SKM-1 (cell line): ENCODE measurements at regions not wholly inside any gene's neighbourhood (a gene's known extent, or its start where the extent isn't known, plus 50 kb on each side); places are given as distances from the start of the nearest gene placed in this dataset.

Experiments used
- DNase-seq: peaks from one replicate; lab custom pipeline; 2025; ENCODE audit not compliant: unreplicated experiment; lab: John Stamatoyannopoulos, UW

GRCh38 chr3:177590826-177591225 lies 393.5 kb upstream of the TBL1XR1 start:
- DNase-seq, result no peak

DNA sequence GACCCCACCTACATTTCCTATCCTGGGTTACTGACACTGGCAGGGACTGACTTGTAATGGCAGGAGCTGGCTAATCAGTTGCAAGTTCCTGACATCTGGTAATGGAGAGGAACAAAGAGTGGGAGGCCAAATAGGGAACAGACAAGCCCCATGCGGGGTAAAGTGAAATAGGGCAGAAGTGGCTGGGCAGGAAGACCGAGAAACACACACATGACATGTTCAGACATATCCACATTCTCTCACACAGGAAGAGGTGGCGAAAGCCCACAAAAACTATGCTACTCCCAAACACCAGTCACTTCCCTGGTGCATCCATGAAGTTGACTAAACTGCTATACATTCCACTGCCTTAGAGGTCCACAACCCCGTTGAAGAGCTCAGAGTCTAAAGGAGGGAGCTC lies 394.1 kb upstream of the TBL1XR1 start:
- DNase-seq, result peak; percentile 85

- no peak for DNase-seq
Observed at GRCh38 chr3:177594096-177594495, 396.8 kb upstream of the TBL1XR1 start.

DNA sequence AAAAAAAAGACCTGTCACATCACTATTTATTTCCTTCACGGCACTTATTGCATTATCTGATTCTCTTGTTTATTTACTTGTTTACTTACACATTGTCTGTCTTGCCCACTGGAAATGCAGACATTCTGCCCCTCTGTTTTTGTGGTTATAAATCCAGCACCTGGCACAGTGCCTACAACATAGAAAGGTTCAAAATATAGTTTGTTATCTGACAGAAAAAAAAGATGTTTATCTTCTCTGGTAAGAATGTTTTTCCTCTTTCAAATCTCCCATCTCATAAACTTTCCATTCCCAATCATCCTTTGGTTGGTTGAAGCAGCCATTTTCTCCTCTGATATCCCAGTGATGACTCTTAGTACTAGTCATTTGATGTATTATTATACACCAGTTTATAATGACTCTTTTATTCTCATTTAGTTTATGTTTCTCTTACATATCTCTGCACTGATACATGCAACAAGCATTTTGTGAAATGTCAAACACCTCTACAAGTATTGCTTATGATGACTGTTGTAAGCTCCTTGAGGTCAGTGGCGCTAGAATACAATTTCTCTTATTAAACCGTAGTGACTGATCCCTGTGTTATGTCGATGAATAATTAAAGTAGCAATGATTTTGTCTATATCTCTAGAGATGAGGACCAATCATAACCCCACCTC lies 398.4 kb upstream of the TBL1XR1 start:
- DNase-seq, result no peak

DNA sequence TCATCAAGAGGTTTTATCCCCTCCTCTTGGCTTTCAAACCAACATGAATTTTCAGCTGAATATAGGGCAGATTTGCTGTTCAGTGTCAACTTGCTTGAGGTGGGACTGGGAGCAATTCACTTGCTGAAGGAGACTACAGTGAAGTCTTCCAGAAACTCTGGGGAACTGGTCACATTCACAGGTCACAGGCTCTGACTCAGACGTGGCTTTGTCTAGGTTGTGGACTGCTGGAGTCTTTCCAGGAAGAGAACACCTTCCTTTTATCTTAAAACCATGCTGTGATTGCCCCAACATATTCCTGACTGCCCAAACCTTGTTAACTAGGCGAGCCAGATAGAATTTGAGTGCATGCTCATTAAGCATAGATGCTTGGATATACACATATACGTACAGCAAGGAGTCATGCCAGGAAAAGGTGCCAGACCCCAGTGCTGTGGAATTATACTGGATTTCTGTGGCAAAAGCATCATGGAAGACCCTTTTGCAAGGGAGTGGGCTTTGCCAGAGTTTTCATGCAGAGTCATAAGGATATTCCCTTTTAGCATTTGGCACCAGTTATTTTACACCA lies 399.1 kb upstream of the TBL1XR1 start:
- no peak for DNase-seq

GRCh38 chr3:177596816-177597271 lies 399.6 kb upstream of the TBL1XR1 start:
- no peak for DNase-seq

DNA sequence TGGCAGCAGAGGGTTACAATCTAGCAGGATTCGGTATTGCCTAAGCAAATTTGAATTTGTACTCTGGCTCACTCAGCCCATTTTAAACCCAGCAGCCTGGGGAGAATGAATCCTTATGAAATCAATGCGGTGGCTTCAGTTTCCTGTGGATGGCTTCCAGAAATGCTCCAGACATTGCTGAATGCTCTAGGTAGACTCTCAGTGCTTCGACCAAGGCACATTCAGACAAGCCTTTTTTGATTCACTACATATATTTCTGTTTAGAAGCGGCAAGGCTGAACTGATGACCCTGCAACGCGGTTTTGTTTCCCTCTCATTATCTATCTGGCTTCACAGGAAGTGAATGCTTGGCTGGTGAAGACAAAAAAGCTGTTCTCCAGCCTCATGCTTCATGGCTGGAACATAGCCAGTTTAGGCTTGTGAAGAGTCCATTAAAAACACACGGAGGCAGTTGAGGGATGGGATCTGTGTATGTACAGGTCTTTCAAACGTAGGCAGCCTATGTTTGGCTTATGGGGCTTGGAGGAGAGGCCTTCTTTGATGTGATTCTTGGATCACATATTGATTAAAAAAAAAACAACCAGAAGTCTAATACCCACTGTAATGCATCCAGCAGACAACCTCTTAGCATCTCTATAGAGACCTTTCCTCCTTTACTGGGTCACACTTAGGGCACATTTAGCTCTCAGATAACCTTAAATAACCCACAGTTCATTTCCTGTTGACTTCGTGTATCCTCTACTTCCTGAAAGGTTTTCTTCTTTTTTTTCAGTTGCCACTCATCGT lies 400.2 kb upstream of the TBL1XR1 start:
- DNase-seq, result peak; percentile 48

DNA sequence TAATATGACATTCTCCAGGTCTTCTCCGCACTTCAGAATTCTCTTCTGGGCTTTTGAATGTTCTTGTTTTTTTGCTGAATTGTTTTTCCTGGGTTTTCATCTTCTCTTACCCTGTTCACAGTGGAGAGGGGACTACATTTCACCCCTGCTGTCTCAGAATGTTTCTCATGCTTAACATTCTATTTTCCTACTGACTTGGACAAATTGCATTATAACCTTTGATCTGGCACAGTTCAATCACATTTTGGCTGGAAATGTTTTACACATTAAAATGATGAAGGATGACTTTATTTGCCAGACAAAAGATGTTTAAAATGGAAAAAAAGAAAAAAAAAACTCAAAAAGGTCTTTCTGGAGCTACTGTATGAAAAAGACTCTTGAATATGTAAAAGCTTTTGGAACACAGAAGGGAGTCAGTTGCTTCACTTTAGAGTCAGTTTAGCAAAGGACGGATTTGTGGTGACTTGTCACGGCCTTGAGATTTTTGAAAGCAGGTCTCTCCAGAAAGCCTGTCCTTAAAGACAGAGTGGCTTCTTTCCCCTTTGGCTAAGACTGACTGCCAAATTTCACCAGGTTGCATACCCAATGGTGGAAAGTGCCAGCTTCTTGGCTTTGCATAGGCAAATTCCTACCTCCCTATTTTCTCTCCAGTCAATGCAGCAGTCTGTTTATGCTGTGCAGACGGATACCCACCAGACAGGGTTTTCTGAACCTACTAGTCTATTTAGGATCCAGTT lies 401.0 kb upstream of the TBL1XR1 start:
- no peak for DNase-seq

GRCh38 chr3:177599326-177599725 lies 402.0 kb upstream of the TBL1XR1 start:
- DNase-seq, result no peak

DNA sequence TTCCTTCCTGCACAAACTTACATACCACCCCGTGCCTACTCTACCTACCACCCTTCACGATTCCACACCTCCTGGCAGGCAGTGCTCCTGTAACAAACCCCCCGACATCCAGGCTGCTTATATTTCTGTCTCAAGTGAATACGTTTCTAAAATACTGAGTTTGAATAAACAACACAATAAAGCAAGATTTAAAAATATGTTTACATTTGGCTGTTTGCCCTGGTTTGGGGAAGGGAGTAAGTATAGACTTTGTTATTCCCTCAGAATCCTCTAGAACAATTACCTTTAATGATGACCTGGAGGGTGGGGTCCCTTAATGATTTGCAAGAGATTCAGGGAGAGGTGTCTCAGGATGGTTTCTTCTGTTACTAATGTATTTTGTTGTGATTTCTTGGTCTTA lies 402.6 kb upstream of the TBL1XR1 start:
- no peak for DNase-seq

GRCh38 chr3:177600411-177600810 lies 403.1 kb upstream of the TBL1XR1 start:
- DNase-seq, result no peak

- no peak for DNase-seq
Observed at GRCh38 chr3:177601152-177601551, 403.9 kb upstream of the TBL1XR1 start.

GRCh38 chr3:177602601-177603147 lies 405.4 kb upstream of the TBL1XR1 start:
- DNase-seq, result no peak

- peak; percentile 47 for DNase-seq
Observed at GRCh38 chr3:177603148-177603603, 405.9 kb upstream of the TBL1XR1 start.

DNA sequence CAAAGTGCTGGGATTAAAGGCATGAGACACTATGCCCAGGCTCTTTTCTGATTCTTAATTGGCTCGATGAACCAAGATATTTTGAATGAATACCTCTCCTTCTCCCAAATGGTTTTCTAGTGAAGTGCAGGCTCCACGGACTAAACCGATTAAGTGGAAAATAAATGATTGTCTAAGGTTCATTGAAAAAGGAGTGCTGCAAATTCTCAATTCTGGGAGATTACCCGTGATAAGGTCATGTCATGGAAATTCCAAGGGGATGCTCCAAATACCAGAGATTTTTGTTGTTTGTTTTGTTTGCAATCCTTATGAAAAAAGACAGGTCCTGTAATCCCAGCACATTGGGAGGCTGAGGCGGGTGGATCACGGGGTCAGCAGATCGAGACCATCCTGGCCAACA lies 406.9 kb upstream of the TBL1XR1 start:
- DNase-seq, result no peak

- no peak for DNase-seq
Observed at GRCh38 chr3:177606891-177607290, 409.6 kb upstream of the TBL1XR1 start.

GRCh38 chr3:177607589-177607988 lies 410.3 kb upstream of the TBL1XR1 start:
- no peak for DNase-seq

DNA sequence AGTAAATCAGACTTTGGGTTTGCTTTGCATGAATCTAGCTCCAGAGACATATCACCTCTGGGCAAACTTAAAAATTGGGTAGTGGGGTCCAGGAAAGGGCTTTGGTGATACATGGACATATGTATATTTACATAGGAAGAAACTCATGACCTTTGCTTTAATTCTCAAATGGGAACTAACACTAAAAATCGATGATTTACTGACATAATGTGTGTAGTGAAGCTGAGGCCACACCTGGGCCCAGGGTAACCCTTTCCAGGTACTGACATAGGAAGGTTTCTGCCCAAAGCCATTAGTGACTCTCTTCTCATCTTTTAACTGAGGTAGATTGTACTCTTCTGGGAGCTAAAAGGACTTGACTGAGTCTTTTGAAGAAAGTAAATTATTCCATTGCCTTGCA lies 411.2 kb upstream of the TBL1XR1 start:
- no peak for DNase-seq

DNA sequence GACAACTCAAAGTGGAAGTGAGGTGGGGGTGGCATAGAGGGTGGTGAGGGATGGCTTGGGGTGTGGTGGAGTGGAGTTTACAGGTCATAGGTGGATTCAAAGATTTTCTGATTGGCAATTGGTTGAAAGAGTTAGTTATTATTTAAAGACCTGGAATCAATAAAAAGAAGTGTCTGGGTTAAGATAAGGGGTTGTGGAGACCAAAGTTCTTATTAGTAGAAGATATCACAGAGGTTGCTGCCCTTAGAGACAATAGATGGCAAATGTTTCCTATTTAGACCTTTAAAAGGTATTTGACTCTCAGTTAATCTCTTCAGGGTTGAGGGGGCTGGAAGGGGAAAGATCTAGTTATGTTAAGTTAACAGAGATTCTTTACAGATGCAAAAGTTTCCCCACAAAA lies 412.3 kb upstream of the TBL1XR1 start:
- DNase-seq, result no peak

GRCh38 chr3:177610262-177610661 lies 413.0 kb upstream of the TBL1XR1 start:
- no peak for DNase-seq
